ENCODE measurements at regions not wholly inside any gene's neighbourhood (a gene's known extent, or its start where the extent isn't known, plus 50 kb on each side); places are given as distances from the start of the nearest gene placed in this dataset.

GRCh38 chr10:36630267-36630666 is 495.1 kb upstream of the ANKRD30A start:
- Histone ChIP-seq H2AFZ (ENCODE audit: insufficient read depth, low read depth, low read length, poor library complexity, severe bottlenecking) (no peak overlapping the region), H3K79me2 (ENCODE audit: control insufficient read depth, insufficient read depth, low read length) (no peaks in the 10 kb centered on the region), H3K36me3 (replicated peaks in 1 of 2; ENCODE audit: control extremely low read depth in 1 of 2, control insufficient read depth in 1 of 2, extremely low read depth in 1 of 2, insufficient read depth in 2 of 2, low read length in 1 of 2) (no peaks in the 10 kb centered on the region), H3K4me2 (replicated peaks; ENCODE audit: low read depth, low read length, poor library complexity, severe bottlenecking) (no peak overlapping the region), H4K20me1 (ENCODE audit: control insufficient read depth, insufficient read depth, low read length, poor library complexity, severe bottlenecking) (no peaks in the 10 kb centered on the region), H3K9ac (ENCODE audit: low read length) (no peak overlapping the region), H3K4me1 (ENCODE audit: control insufficient read depth in 2 of 2, insufficient read depth in 2 of 2, low read length in 2 of 2) (no peaks in the 10 kb centered on the region), H3K4me3 (ENCODE audit: control extremely low read depth in 1 of 5, extremely low read depth in 1 of 5, insufficient read depth in 1 of 5, low read depth in 2 of 5, low read length in 4 of 5) (no peak overlapping the region), H3K27me3 (replicated peaks in 1 of 4; ENCODE audit: control extremely low read depth in 1 of 4, control insufficient read depth in 3 of 4, insufficient read depth in 4 of 4, low read length in 3 of 4) (no peaks in the 10 kb centered on the region), H3K27ac (ENCODE audit: low read length in 2 of 2) (no peak overlapping the region), H3K9me3 (ENCODE audit: control extremely low read depth in 1 of 3, control insufficient read depth in 2 of 3, insufficient read depth in 1 of 3, low read length in 2 of 3) (peaks cover 0 to 3% (median 0%) of the 10 kb centered on the region in 3 donors)
- no peak for DNase-seq
- CTCF ChIA-PET = no interaction called here
- no peak overlapping the region for H3K27ac Mint-ChIP-seq
- TF ChIP-seq, protein P1, sequence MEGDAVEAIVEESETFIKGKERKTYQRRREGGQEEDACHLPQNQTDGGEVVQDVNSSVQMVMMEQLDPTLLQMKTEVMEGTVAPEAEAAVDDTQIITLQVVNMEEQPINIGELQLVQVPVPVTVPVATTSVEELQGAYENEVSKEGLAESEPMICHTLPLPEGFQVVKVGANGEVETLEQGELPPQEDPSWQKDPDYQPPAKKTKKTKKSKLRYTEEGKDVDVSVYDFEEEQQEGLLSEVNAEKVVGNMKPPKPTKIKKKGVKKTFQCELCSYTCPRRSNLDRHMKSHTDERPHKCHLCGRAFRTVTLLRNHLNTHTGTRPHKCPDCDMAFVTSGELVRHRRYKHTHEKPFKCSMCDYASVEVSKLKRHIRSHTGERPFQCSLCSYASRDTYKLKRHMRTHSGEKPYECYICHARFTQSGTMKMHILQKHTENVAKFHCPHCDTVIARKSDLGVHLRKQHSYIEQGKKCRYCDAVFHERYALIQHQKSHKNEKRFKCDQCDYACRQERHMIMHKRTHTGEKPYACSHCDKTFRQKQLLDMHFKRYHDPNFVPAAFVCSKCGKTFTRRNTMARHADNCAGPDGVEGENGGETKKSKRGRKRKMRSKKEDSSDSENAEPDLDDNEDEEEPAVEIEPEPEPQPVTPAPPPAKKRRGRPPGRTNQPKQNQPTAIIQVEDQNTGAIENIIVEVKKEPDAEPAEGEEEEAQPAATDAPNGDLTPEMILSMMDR (IDR thresholded peaks at IDR 0.05) = no peak
- no peak for TF ChIP-seq EZH2 (IDR thresholded peaks at IDR 0.05; ENCODE audit: borderline replicate concordance, insufficient read depth, low read depth, low read length, poor library complexity, severe bottlenecking)
- H3K4me1 Mint-ChIP-seq = no peaks in the 10 kb centered on the region
- H3K9me3 Mint-ChIP-seq (ENCODE audit: insufficient read depth) = no peaks in the 10 kb centered on the region
- WGBS (ENCODE audit: insufficient coverage) = 100% methylated on average over 2 of the region's 3 CpGs
- intact Hi-C loops (cut with micrococcal nuclease) = no loop called here
- no peaks in the 10 kb centered on the region for H3K27me3 Mint-ChIP-seq
- POLR2A ChIA-PET = no interaction called here
- no peak for ATAC-seq (ENCODE audit: low read depth)
- H3K4me3 Mint-ChIP-seq = no peak overlapping the region

DNA sequence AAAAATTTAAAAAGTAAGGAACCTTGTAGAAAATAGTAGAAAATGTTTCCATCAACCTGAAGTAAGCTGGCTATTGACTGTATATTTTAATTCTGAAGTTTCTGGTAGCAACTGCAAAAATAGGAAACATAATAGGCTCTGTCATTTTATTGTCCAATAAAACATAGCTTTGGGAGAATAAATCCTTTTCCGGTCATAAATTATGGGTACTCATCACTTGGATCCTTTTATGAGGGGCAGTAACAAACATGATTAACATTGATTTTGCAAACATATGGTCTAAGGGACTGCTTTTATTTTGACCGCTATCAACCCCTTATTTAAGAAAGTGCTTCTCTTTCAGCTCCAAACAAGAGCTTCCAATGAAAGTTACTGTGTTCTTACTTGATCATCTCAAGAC is 495.9 kb upstream of the ANKRD30A start:
- peaks cover 0 to 3% (median 0%) of the 10 kb centered on the region in 3 donors for H3K9me3 ChIP-seq (ENCODE audit: control extremely low read depth in 1 of 3, control insufficient read depth in 2 of 3, insufficient read depth in 1 of 3, low read length in 2 of 3)
- Mint-ChIP-seq H3K27ac (no peak overlapping the region), H3K9me3 (ENCODE audit: insufficient read depth) (no peaks in the 10 kb centered on the region), H3K27me3 (no peaks in the 10 kb centered on the region), H3K4me3 (no peak overlapping the region), H3K4me1 (no peaks in the 10 kb centered on the region)
- POLR2A ChIA-PET = no interaction called here
- H3K79me2 ChIP-seq (ENCODE audit: control insufficient read depth, insufficient read depth, low read length) = no peaks in the 10 kb centered on the region
- no CpG with 5 or more reads among the region's 2 CpGs for WGBS (ENCODE audit: insufficient coverage)
- no peak overlapping the region for H3K4me3 ChIP-seq (ENCODE audit: control extremely low read depth in 1 of 5, extremely low read depth in 1 of 5, insufficient read depth in 1 of 5, low read depth in 2 of 5, low read length in 4 of 5)
- no peak overlapping the region for H3K27ac ChIP-seq (ENCODE audit: low read length in 2 of 2)
- H3K27me3 ChIP-seq (replicated peaks in 1 of 4; ENCODE audit: control extremely low read depth in 1 of 4, control insufficient read depth in 3 of 4, insufficient read depth in 4 of 4, low read length in 3 of 4) = no peaks in the 10 kb centered on the region
- H3K4me2 ChIP-seq (replicated peaks; ENCODE audit: low read depth, low read length, poor library complexity, severe bottlenecking) = no peak overlapping the region
- H3K4me1 ChIP-seq (ENCODE audit: control insufficient read depth in 2 of 2, insufficient read depth in 2 of 2, low read length in 2 of 2) = no peaks in the 10 kb centered on the region
- CTCF ChIA-PET = no interaction called here
- no peaks in the 10 kb centered on the region for H3K36me3 ChIP-seq (replicated peaks in 1 of 2; ENCODE audit: control extremely low read depth in 1 of 2, control insufficient read depth in 1 of 2, extremely low read depth in 1 of 2, insufficient read depth in 2 of 2, low read length in 1 of 2)
- no peak for DNase-seq
- intact Hi-C loops (cut with micrococcal nuclease) = no loop called here
- H3K9ac ChIP-seq (ENCODE audit: low read length) = no peak overlapping the region
- ATAC-seq (ENCODE audit: low read depth) = no peak
- H4K20me1 ChIP-seq (ENCODE audit: control insufficient read depth, insufficient read depth, low read length, poor library complexity, severe bottlenecking) = no peaks in the 10 kb centered on the region
- TF ChIP-seq EZH2 (IDR thresholded peaks at IDR 0.05; ENCODE audit: borderline replicate concordance, insufficient read depth, low read depth, low read length, poor library complexity, severe bottlenecking) = no peak
- TF ChIP-seq, protein P1 (IDR thresholded peaks at IDR 0.05) = no peak
- H2AFZ ChIP-seq (ENCODE audit: insufficient read depth, low read depth, low read length, poor library complexity, severe bottlenecking) = no peak overlapping the region

Data from B cell (primary cell).